ENCODE measurements at regions not wholly inside any gene's neighbourhood (a gene's known extent, or its start where the extent isn't known, plus 50 kb on each side); places are given as distances from the start of the nearest gene placed in this dataset.

DNA sequence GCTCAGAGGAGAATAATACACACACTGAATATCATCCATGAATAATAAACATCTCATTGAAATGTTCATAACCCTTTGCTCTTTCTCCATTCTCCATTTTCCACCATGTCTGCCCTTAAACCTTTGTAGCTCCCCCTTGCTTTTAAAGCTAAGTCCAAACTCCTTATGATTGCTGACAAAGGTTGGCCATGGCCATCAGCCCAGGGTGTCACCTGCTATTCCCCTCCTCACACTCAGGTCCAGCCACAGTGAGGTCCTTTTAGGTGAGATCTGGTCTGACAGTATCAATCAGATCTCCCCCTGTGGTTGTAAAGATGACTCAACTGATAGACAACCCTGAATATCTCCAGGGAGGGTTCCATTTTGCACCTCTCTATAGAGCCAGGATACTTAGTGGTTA lies 181.5 kb upstream of the PDE1C start:
- no peak overlapping the region for H3K4me3 ChIP-seq (ENCODE audit: low read depth, low read length)
- DNase-seq (ENCODE audit: low read depth), result no peak
- TF ChIP-seq, protein P1, sequence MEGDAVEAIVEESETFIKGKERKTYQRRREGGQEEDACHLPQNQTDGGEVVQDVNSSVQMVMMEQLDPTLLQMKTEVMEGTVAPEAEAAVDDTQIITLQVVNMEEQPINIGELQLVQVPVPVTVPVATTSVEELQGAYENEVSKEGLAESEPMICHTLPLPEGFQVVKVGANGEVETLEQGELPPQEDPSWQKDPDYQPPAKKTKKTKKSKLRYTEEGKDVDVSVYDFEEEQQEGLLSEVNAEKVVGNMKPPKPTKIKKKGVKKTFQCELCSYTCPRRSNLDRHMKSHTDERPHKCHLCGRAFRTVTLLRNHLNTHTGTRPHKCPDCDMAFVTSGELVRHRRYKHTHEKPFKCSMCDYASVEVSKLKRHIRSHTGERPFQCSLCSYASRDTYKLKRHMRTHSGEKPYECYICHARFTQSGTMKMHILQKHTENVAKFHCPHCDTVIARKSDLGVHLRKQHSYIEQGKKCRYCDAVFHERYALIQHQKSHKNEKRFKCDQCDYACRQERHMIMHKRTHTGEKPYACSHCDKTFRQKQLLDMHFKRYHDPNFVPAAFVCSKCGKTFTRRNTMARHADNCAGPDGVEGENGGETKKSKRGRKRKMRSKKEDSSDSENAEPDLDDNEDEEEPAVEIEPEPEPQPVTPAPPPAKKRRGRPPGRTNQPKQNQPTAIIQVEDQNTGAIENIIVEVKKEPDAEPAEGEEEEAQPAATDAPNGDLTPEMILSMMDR (conservative IDR thresholded peaks at IDR 0.05; ENCODE audit: low read depth, low read length), result no peak

DNA sequence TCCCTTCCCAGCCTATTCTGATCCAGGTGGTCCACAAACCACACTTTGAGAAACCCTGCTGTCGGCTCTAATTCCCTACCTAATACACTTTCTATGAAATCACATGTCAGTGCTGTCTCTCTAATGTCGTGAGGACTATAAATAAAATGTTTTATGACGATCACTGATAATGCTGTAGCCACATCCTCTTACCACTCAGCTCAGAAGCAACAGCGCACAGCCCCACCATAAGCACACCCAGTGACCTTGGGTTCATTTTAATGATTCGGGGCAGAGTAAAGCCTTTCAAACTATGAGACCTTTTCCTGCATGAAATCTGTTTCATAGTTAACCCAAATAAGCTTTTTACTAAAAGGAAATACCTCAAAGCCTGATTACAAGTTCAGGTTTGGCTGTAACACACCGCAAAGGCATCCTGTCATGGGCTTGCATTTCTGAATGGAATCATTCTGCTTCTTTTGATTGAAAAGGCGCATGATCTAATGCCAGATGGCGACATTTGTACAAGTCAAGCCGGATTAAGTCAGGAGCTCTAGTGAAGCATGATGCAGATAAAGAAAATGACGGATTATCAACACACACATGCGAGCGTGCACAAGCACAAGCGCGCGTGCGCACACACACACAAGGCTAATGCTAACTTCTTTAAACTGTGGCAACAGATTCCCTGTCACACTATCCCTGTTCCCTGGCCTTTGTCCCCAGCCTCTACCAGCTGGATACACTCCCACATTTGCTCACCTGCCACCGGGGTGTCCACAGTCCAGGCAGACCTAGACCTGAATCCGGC lies 180.5 kb upstream of the PDE1C start:
- DNase-seq (ENCODE audit: low read depth), result no peak
- TF ChIP-seq, protein P1 (conservative IDR thresholded peaks at IDR 0.05; ENCODE audit: low read depth, low read length), result no peak
- no peak overlapping the region for H3K4me3 ChIP-seq (ENCODE audit: low read depth, low read length)

DNA sequence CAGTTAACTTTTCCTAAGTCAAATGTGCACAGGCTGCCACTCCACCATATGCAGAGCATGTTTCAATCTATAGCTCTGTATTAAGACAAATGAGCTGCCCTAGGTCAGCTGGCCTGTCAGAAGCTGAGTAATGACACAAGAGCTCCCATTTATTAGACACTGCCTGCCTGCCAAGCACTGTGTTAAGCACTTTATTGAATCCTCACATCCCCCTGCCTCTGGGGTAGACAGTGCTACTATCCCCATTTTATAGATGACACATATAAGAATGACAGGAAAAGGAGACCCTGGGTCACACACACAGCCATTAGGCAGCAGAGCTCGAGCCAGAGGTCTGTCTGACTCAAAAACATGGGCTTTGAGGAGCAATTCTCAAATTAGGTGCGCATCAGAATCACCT lies 179.8 kb upstream of the PDE1C start:
- no peak overlapping the region for H3K4me3 ChIP-seq (ENCODE audit: low read depth, low read length)
- TF ChIP-seq, protein P1 (conservative IDR thresholded peaks at IDR 0.05; ENCODE audit: low read depth, low read length), result no peak
- DNase-seq (ENCODE audit: low read depth), result no peak

DNA sequence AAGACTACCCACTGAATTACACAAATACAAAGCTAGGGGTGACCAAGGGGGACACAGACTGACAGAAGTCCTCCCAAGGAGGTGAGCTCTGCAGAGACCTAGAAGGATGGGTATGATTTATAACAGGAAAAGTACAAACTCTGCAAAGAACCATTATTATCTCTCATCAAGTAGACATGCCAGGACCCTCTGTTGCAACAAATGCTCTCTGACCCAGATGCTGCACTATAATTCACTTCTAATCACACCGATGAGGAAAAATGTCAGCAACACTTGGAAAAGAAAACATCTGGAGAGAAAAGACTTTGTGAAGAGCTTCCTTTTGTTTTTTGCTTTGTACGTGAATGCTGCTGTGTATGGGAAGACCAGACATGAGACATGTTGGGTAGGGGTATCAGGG lies 178.3 kb upstream of the PDE1C start:
- TF ChIP-seq, protein P1 (conservative IDR thresholded peaks at IDR 0.05; ENCODE audit: low read depth, low read length), result no peak
- H3K4me3 ChIP-seq (ENCODE audit: low read depth, low read length), result no peak overlapping the region
- no peak for DNase-seq (ENCODE audit: low read depth)

DNA sequence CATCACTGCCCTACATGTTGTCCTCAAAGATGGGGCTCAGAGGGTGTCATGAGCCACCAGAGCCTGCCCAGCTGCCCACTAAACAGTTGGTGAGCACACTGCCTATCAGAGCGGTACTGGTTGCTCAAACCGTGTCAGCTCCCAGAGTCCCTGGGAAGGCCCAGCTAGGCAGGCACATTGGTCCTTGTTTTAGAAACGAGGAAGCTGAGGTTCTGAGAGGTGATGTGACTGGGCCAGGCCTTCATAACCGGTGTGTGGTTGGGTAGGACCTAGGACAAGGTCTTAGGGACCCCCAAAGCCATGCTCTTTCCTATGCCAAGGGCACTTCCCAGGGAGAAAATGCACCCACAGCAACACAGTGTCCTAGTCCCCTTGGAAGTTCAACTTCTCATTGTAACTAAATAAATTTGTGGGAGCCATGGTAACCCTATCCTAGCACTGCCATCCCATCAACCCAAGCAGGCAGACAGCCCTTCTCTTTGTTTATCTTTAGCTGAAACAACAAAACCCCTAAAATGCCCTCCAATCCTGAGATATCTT lies 174.7 kb upstream of the PDE1C start:
- no peak for DNase-seq (ENCODE audit: low read depth)
- TF ChIP-seq, protein P1 (conservative IDR thresholded peaks at IDR 0.05; ENCODE audit: low read depth, low read length), result no peak
- H3K4me3 ChIP-seq (ENCODE audit: low read depth, low read length), result no peak overlapping the region

DNA sequence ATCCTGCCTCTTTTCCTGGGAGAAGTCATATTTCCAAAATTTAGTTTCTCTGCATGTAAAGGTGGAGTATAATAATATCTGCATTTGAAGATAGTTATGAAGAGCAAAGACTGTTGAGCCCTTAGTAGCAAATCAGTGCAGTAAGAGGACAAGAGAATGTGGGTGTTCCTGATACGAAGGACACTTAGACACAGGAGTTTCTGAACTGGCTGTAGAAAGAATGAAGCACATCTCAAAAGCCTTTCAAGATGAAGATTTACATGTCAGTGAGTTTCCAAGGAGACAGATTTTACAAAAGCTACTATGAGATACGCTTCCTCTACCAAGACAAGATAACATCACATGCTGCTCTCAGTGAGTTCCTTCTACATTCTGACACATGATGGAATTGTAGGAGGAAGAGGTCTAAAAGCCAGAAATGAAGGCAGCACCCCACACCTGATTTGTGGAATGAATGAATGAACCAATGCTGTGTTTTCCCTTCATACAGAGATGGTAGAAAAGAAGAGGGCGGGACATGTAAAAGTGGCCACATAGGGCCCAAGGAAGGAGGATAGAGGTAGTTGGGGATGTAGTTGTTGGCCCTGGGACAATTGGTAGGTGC lies 173.6 kb upstream of the PDE1C start:
- DNase-seq (ENCODE audit: low read depth), result no peak
- H3K4me3 ChIP-seq (ENCODE audit: low read depth, low read length), result no peak overlapping the region
- TF ChIP-seq, protein P1 (conservative IDR thresholded peaks at IDR 0.05; ENCODE audit: low read depth, low read length), result no peak
